ENCODE measurements at regions not wholly inside any gene's neighbourhood (a gene's known extent, or its start where the extent isn't known, plus 50 kb on each side); places are given as distances from the start of the nearest gene placed in this dataset.

DNA sequence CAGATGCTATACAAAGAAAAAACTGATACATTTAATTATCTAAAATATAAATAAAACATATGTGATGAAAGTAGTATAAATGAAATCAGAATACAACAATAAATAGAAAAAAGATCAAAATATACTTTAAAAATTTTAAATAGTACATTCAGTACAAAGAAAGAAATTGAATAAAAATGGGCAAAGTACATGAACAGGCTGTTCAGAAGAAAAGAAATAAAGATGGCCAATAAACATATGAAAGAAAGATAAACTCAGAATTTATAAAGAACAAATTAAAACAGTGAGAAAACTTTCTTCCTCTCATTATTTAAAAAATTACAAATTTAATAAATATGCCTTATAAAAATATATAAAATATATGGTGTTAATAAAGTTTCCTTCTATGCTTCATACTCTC, 50.5 kb upstream of the AMOTL1 start:
- H3K36me3 ChIP-seq, result no peaks in the 10 kb centered on the region
- no peak for ATAC-seq
- intact Hi-C loops (cut with DNase I), result no loop called here

More for the DNA sequence above, 50.5 kb upstream of the AMOTL1 start:
- Histone ChIP-seq H3K4me1 (no peaks in the 10 kb centered on the region), H3K9me3 (no peaks in the 10 kb centered on the region), H3K27ac (no peak overlapping the region), H3K27me3 (ENCODE audit: low read depth) (no peaks in the 10 kb centered on the region), H3K4me3 (no peak overlapping the region)
- TF ChIP-seq CTCF (IDR thresholded peaks at IDR 0.05), result no peak
- no peak for DNase-seq
